ENCODE measurements at regions not wholly inside any gene's neighbourhood (a gene's known extent, or its start where the extent isn't known, plus 50 kb on each side); places are given as distances from the start of the nearest gene placed in this dataset.
"Not testable (repeated sequence)": the region's sequence is repeated elsewhere in the genome, so short reads cannot be mapped to it uniquely, and the experiment has no call there.

DNA sequence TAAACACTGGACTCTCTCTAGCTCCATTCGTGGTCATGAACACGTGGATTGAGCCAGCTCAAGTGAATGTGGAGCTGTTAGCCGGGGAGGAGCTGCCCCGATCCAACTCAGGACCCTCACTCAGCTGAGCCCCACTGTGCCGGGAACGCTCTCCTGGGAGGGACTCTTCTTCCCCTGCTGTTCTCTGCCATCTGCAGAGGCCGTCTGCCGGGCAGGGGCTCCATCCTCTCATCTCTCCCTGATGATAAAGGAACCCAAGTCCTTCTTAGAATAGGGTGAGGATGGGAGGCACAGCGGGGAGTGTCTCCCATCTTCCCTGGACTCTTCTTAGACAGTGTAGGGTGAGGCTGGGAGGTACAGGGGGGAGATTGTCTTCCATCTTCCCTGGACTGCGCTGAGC lies 120.5 kb upstream of the IRX4 start:
- Histone ChIP-seq H3K27me3 (ENCODE audit: control insufficient read depth, insufficient read depth, low read length) (no peaks in the 10 kb centered on the region), H3K4me1 (ENCODE audit: control insufficient read depth, insufficient read depth, low read length) (no peaks in the 10 kb centered on the region), H3K9ac (ENCODE audit: low read length) (no peak overlapping the region), H3K27ac (ENCODE audit: low read depth, low read length) (no peak overlapping the region), H3K36me3 (ENCODE audit: control insufficient read depth, insufficient read depth, low read length) (no peaks in the 10 kb centered on the region), H3K4me3 (ENCODE audit: low read length) (no peak overlapping the region)

DNA sequence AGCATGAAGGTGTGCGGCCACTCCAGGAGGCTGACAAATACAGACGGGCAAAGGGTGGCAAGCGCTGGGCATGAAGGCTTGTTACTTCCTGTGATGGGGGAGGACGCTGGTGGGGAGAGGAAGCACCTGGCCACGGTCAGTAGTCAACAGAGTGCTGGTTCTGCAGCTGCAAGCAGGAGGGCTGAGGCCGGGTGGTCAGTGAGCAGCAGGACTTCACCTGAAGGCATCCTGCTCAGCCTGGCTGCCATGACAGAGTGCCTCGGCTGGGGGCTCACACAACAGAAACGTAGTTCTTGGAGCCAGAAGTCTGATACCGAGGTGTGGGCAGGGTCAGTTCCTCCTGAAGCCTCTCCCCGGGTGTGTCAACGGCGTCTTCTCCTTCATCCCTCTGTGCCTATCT lies 118.6 kb upstream of the IRX4 start:
- H3K36me3 ChIP-seq (ENCODE audit: control insufficient read depth, insufficient read depth, low read length), result no peaks in the 10 kb centered on the region
- no peak overlapping the region for H3K4me3 ChIP-seq (ENCODE audit: low read length)
- no peaks in the 10 kb centered on the region for H3K4me1 ChIP-seq (ENCODE audit: control insufficient read depth, insufficient read depth, low read length)
- H3K27ac ChIP-seq (ENCODE audit: low read depth, low read length), result no peak overlapping the region
- no peak overlapping the region for H3K9ac ChIP-seq (ENCODE audit: low read length)
- H3K27me3 ChIP-seq (ENCODE audit: control insufficient read depth, insufficient read depth, low read length), result no peaks in the 10 kb centered on the region

DNA sequence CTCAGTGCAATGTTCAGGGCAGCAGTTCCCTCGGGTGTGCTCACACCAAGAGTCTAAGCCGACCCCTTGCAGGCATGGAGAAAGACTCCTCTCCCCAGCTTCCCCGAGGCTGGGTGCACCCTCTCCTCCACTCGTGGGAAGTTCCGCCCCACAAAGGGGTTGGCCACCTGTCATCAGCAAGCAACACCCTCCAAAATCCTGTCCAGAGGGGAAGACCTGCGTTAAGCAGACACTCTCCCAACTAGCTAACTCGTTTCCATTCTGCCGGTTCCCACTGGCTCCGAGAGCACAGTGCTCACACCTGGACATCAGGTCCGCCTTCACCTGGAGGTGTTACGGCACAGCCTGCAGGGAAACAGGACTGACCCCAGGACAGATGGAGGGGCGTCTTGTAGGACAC lies 117.9 kb upstream of the IRX4 start:
- H3K4me3 ChIP-seq (ENCODE audit: low read length), result no peak overlapping the region
- no peak overlapping the region for H3K27ac ChIP-seq (ENCODE audit: low read depth, low read length)
- no peaks in the 10 kb centered on the region for H3K36me3 ChIP-seq (ENCODE audit: control insufficient read depth, insufficient read depth, low read length)
- no peaks in the 10 kb centered on the region for H3K27me3 ChIP-seq (ENCODE audit: control insufficient read depth, insufficient read depth, low read length)
- H3K4me1 ChIP-seq (ENCODE audit: control insufficient read depth, insufficient read depth, low read length), result no peaks in the 10 kb centered on the region
- no peak overlapping the region for H3K9ac ChIP-seq (ENCODE audit: low read length)

DNA sequence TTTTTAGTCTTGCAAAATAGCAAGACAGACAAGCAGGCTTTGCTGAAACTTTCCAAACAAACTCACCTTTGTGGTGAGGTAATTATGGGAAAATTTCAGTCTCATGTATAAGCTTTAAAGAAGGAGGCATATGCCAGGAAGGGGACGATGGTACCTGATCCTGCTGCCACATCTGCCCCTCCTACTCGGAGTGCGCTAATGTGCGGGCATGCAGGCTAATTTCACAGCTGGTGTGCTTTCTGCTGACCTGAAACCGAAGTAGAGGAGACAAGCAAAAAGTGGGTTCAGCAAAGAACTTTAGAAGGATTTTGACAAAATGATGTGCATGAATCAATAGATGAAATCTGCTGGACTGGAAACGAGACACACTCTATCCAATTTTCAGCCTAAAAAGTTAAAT lies 117.1 kb upstream of the IRX4 start:
- H3K27ac ChIP-seq (ENCODE audit: low read depth, low read length), result no peak overlapping the region
- H3K9ac ChIP-seq (ENCODE audit: low read length), result no peak overlapping the region
- no peak overlapping the region for H3K4me3 ChIP-seq (ENCODE audit: low read length)
- no peaks in the 10 kb centered on the region for H3K4me1 ChIP-seq (ENCODE audit: control insufficient read depth, insufficient read depth, low read length)
- H3K36me3 ChIP-seq (ENCODE audit: control insufficient read depth, insufficient read depth, low read length), result no peaks in the 10 kb centered on the region
- no peaks in the 10 kb centered on the region for H3K27me3 ChIP-seq (ENCODE audit: control insufficient read depth, insufficient read depth, low read length)

DNA sequence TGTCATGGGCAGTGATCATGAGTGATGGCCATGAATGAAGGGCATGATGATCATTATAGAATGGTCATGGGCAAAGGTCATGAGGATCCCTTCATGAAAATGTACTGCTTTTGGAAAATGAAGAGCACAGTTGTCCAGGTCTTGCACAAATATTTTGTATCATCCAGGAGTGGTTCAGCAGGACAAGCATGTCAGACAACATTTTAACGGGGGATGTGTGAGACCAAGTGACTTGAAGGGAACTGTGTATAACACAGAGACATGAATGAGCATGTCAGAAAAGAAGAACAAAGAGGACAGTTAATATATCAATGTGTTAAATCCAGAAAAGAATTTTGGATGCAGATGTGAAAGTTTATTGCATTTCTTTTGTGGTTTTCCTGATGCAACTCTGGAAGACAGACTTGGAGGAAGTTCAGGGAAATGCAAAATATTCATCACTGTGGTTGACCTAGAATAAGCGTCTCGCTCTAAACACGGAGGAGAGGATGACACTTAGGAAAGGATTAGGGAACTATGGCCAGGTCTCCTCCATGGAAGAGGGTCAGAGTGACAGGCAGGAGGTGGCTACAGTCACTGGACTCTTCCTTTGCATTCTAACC lies 116.1 kb upstream of the IRX4 start:
- Histone ChIP-seq H3K27ac (ENCODE audit: low read depth, low read length) (no peak overlapping the region), H3K27me3 (ENCODE audit: control insufficient read depth, insufficient read depth, low read length) (no peaks in the 10 kb centered on the region), H3K9ac (ENCODE audit: low read length) (no peak overlapping the region), H3K4me1 (ENCODE audit: control insufficient read depth, insufficient read depth, low read length) (no peaks in the 10 kb centered on the region), H3K36me3 (ENCODE audit: control insufficient read depth, insufficient read depth, low read length) (no peaks in the 10 kb centered on the region), H3K4me3 (ENCODE audit: low read length) (no peak overlapping the region)

DNA sequence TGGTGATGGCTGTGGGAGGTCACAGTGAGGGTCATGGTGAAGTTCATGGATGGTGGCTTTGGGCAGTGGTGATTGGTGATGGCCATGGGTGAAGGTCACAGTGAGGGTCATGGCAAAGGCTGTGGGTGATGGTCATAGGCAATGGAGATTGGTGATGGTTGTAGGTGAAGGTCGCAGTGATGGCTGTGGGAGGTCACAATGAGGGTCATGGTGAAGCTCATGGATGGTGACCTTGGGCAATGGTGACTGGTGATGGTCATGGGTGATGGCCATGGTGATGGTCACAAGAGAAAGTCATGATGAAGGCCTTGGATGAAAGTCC lies 115.6 kb upstream of the IRX4 start:
- H3K9ac ChIP-seq (ENCODE audit: low read length), result no peak overlapping the region
- no peak overlapping the region for H3K4me3 ChIP-seq (ENCODE audit: low read length)
- no peaks in the 10 kb centered on the region for H3K27me3 ChIP-seq (ENCODE audit: control insufficient read depth, insufficient read depth, low read length)
- no peak overlapping the region for H3K27ac ChIP-seq (ENCODE audit: low read depth, low read length)
- H3K36me3 ChIP-seq (ENCODE audit: control insufficient read depth, insufficient read depth, low read length), result no peaks in the 10 kb centered on the region
- H3K4me1 ChIP-seq (ENCODE audit: control insufficient read depth, insufficient read depth, low read length), result no peaks in the 10 kb centered on the region

DNA sequence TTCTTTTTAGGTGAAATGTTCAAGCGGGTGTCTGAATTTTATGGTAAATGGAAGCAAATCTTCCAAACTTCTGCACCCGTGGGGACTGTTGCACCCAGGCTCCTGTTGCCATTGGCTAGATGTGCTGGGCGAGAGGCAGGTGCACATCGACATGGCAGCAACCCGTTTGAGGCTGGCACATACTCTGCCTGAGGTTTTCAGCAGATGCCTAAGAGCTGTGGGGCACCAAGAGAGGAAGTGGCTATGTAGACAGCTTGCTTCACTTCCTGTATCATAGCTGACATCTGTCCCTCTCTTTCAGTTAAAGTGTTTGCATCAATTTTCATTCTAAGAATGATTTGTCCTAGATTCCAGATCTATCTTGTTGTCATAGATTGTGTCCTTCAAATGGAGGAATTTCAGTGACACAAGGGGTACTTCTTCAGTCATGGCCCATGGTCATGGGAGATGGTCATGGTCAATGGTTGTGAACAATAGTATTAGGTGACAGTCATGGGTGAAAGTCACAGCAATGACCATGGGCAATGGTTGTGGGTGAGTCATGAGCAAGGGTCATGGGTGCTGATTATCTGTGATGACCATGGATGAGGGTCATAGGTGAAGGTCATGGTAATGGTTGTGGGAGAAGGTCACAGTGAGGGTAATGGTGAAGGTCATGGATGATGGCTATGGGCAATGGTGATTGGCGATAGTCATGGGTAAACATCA lies 115.1 kb upstream of the IRX4 start:
- no peaks in the 10 kb centered on the region for H3K4me1 ChIP-seq (ENCODE audit: control insufficient read depth, insufficient read depth, low read length)
- no peaks in the 10 kb centered on the region for H3K36me3 ChIP-seq (ENCODE audit: control insufficient read depth, insufficient read depth, low read length)
- H3K27me3 ChIP-seq (ENCODE audit: control insufficient read depth, insufficient read depth, low read length), result no peaks in the 10 kb centered on the region
- no peak overlapping the region for H3K9ac ChIP-seq (ENCODE audit: low read length)
- H3K27ac ChIP-seq (ENCODE audit: low read depth, low read length), result no peak overlapping the region
- no peak overlapping the region for H3K4me3 ChIP-seq (ENCODE audit: low read length)

DNA sequence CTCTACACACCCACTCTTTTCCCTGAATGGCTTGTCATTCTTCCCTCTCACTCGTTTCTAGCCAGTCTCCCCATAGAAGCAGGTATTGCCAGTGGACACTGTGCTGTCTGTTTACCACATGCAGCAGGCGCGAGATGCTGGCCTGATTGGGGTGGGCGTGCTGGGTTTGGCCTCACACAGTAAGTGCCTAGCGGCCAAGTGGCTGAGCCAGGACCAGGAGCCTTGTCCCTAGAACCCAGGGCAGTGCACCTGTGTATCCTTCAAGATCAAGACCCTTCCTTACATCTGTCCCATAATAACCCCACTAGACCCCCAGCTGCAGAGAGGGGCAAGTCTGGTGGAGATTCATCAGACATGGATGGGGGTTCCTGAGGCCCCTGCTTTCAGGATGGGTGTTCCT lies 112.8 kb upstream of the IRX4 start:
- Histone ChIP-seq H3K36me3 (ENCODE audit: control insufficient read depth, insufficient read depth, low read length) (no peaks in the 10 kb centered on the region), H3K9ac (ENCODE audit: low read length) (no peak overlapping the region), H3K4me3 (ENCODE audit: low read length) (no peak overlapping the region), H3K4me1 (ENCODE audit: control insufficient read depth, insufficient read depth, low read length) (no peaks in the 10 kb centered on the region), H3K27me3 (ENCODE audit: control insufficient read depth, insufficient read depth, low read length) (no peaks in the 10 kb centered on the region), H3K27ac (ENCODE audit: low read depth, low read length) (no peak overlapping the region)

DNA sequence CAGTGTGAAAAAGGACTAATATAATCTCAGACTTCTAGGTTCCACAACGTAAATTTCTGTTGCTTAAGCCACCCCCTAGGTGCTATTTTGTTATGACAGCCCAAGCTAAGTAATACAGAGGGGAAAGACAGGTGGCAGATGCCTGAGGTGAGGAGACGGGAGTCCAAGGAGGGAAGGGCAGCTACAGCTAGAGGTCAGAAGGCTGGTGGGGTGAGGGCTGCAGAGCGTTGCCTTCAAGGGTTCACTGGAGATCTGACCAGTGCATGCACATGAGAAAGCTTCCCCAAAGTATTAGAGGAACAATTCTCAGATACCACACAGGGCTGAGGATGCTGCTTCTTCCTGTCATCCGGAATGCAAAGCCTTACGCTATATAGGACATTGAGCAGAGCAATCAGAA lies 104.7 kb upstream of the IRX4 start:
- no peak overlapping the region for H3K9ac ChIP-seq (ENCODE audit: low read length)

DNA sequence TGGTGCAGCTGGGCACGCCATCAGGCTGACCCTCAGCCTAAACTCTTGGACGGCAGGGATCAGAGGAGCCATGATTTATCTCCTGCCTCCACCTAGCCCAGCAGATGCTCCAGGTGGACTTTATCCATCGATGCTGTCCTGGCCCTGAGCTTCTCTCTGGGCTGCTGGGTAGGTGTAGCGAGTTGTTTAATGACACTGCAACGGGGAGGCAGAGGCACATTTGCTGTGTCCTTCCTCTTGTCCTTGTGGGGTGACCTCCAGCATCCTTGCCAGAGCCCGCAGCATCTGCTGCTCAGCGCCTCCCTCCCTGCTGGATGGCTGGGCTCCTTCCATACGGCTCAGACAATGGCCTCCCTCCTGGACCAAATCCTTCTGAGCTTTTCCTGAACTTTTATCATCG lies 103.1 kb upstream of the IRX4 start:
- H3K36me3 ChIP-seq (ENCODE audit: control insufficient read depth, insufficient read depth, low read length), result no peaks in the 10 kb centered on the region
- H3K4me1 ChIP-seq (ENCODE audit: control insufficient read depth, insufficient read depth, low read length), result no peaks in the 10 kb centered on the region
- no peak overlapping the region for H3K9ac ChIP-seq (ENCODE audit: low read length)
- H3K4me3 ChIP-seq (ENCODE audit: low read length), result no peak overlapping the region
- no peak overlapping the region for H3K27ac ChIP-seq (ENCODE audit: low read depth, low read length)
- H3K27me3 ChIP-seq (ENCODE audit: control insufficient read depth, insufficient read depth, low read length), result no peaks in the 10 kb centered on the region

More for the DNA sequence above, 104.7 kb upstream of the IRX4 start:
- H3K4me3 ChIP-seq (ENCODE audit: low read length), result no peak overlapping the region
- no peaks in the 10 kb centered on the region for H3K36me3 ChIP-seq (ENCODE audit: control insufficient read depth, insufficient read depth, low read length)
- no peaks in the 10 kb centered on the region for H3K27me3 ChIP-seq (ENCODE audit: control insufficient read depth, insufficient read depth, low read length)
- no peaks in the 10 kb centered on the region for H3K4me1 ChIP-seq (ENCODE audit: control insufficient read depth, insufficient read depth, low read length)
- no peak overlapping the region for H3K27ac ChIP-seq (ENCODE audit: low read depth, low read length)

DNA sequence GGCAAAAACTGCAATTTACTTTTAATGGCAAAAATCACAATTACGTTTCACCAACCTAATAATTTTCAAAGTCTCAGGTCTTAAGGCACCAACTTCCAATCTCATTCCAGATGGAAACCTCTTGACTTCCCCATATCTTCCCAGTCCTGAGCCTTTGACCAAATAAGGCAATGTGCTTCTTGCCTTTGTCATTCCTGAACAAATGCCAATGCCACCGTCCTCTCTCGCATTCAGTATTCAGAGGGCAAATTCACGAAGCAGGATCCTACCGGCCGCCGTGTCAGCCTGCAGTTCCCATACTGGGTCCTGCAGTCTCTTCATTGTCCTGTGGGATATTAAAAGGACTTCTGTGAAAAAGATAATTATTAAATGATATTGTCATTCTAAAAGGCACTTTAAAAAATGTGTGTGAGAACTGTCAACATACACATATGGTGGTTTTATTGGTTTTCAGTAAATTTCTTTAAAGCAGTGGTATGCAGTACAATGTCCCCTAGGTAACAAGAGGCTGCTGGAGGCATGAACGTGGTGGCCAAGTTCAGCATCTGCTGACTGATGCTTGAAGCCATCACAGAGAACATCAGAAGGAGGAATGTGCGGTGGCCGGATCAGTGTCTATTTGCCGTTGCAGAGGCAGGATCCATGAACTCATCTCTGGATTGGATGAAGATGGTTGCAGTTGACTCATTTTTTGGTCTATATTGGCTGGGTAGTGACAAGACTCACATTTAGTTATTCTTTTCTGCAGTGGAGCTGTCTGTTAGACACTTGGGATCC lies 101.4 kb upstream of the IRX4 start:
- Histone ChIP-seq H3K4me3 (ENCODE audit: low read length) (no peak overlapping the region), H3K27me3 (ENCODE audit: control insufficient read depth, insufficient read depth, low read length) (no peaks in the 10 kb centered on the region), H3K9ac (ENCODE audit: low read length) (no peak overlapping the region), H3K4me1 (ENCODE audit: control insufficient read depth, insufficient read depth, low read length) (no peaks in the 10 kb centered on the region), H3K27ac (ENCODE audit: low read depth, low read length) (no peak overlapping the region), H3K36me3 (ENCODE audit: control insufficient read depth, insufficient read depth, low read length) (no peaks in the 10 kb centered on the region)

DNA sequence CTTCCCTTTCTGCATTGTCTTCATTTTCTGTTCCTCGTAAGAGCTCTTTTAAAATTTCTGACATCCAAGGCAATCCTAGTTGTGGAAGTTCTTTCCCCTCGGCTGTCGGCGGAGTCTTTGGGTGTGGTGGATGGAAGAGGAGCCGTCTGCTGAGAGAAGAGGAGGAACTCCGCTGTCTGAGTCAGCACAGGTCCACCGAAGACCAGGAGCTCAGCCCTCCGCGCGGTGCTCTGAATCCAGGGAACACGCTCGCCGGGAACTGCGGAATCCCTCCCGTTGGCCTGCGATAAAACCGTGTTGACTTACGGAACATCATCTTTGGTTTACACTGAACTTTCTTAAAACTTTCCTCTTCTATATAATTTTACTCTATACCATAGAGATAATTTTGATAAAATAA lies 100.7 kb upstream of the IRX4 start:
- Histone ChIP-seq H3K4me1 (ENCODE audit: control insufficient read depth, insufficient read depth, low read length) (no peaks in the 10 kb centered on the region), H3K9ac (ENCODE audit: low read length) (no peak overlapping the region), H3K4me3 (ENCODE audit: low read length) (no peak overlapping the region), H3K36me3 (ENCODE audit: control insufficient read depth, insufficient read depth, low read length) (no peaks in the 10 kb centered on the region), H3K27ac (ENCODE audit: low read depth, low read length) (no peak overlapping the region), H3K27me3 (ENCODE audit: control insufficient read depth, insufficient read depth, low read length) (no peaks in the 10 kb centered on the region)

DNA sequence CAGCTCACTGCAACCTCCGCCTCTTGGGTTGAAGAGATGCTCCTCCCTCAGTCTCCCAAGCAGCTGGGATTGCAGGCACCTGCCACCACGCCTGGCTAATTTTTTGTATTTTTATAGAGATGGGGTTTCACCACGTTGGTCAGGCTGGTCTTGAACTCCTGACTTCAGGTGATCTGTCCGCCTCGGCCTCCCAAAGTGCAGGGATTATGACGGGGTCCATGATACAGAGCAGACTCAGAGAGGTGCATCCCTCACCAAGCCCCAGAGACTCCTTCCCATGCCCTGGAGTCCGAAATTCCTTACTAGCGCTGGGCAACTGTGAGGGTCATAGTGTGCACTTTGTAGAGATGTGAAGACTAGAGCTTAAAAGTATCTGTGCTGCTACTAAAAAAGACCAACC lies 99.8 kb upstream of the IRX4 start:
- not testable (repeated sequence) for H3K27me3 ChIP-seq (ENCODE audit: control insufficient read depth, insufficient read depth, low read length); H3K9ac ChIP-seq (ENCODE audit: low read length); H3K4me1 ChIP-seq (ENCODE audit: control insufficient read depth, insufficient read depth, low read length); H3K27ac ChIP-seq (ENCODE audit: low read depth, low read length); H3K4me3 ChIP-seq (ENCODE audit: low read length); H3K36me3 ChIP-seq (ENCODE audit: control insufficient read depth, insufficient read depth, low read length)
